ENCODE measurements at regions not wholly inside any gene's neighbourhood (a gene's known extent, or its start where the extent isn't known, plus 50 kb on each side); places are given as distances from the start of the nearest gene placed in this dataset.

DNA sequence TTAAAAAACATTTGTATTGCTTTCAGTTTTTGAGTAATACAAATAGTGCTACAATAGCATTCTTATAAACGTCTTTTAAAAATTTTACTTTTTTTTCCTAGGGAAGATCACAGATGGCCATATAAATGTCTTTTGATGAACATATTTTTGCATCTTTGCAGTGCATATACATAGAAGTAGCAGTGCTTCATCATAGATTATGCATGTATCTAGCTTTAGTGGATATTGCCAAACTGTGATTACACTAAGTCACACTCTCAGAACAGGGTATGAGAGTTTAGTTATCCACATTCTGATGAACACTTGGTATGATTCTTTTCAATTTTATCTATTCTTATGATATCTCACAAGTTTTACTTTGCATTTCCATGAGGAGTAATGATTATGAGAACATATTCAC is 99.8 kb upstream of the ASCC3 start:
- ATAC-seq (no peak), FAIRE-seq (no peak), DNase-seq (ENCODE audit: low spot score) (no peak)
- ChIA-PET CTCF (ENCODE audit: low intra/inter-chr PET ratio, low total read pairs) (no interaction called here), POLR2A (no interaction called here)
- no peak overlapping the region for H3K4me2 ChIP-seq (ENCODE audit: low read depth, low read length)
- H3K4me3 ChIP-seq (replicated peaks in 1 of 3; ENCODE audit: insufficient read depth in 1 of 3, low read depth in 2 of 3, low read length in 3 of 3): no peak overlapping the region
- no peak overlapping the region for H3K9ac ChIP-seq (ENCODE audit: insufficient read depth, low read depth, low read length)
- H3K79me2 ChIP-seq (ENCODE audit: insufficient read depth, low read length): no peaks in the 10 kb centered on the region
- TF ChIP-seq RARG (CRISPR knock-in tag; IDR thresholded peaks at IDR 0.05; ENCODE audit: low read depth) (no peak), CCAR2 (optimal IDR thresholded peaks at IDR 0.05; ENCODE audit: low read depth, low read length) (no peak), ZFP1 (CRISPR knock-in tag; IDR thresholded peaks at IDR 0.05) (no peak), SIX1 (CRISPR knock-in tag; IDR thresholded peaks at IDR 0.05; ENCODE audit: borderline replicate concordance) (no peak), KLF15 (CRISPR knock-in tag; IDR thresholded peaks at IDR 0.05; ENCODE audit: borderline replicate concordance) (no peak), ZNF549 (CRISPR knock-in tag; IDR thresholded peaks at IDR 0.05) (no peak), FOXC1 (CRISPR knock-in tag; IDR thresholded peaks at IDR 0.05; ENCODE audit: borderline replicate concordance) (no peak), ZBTB21 (CRISPR knock-in tag; IDR thresholded peaks at IDR 0.05) (no peak)
- TF ChIP-seq, protein P1, sequence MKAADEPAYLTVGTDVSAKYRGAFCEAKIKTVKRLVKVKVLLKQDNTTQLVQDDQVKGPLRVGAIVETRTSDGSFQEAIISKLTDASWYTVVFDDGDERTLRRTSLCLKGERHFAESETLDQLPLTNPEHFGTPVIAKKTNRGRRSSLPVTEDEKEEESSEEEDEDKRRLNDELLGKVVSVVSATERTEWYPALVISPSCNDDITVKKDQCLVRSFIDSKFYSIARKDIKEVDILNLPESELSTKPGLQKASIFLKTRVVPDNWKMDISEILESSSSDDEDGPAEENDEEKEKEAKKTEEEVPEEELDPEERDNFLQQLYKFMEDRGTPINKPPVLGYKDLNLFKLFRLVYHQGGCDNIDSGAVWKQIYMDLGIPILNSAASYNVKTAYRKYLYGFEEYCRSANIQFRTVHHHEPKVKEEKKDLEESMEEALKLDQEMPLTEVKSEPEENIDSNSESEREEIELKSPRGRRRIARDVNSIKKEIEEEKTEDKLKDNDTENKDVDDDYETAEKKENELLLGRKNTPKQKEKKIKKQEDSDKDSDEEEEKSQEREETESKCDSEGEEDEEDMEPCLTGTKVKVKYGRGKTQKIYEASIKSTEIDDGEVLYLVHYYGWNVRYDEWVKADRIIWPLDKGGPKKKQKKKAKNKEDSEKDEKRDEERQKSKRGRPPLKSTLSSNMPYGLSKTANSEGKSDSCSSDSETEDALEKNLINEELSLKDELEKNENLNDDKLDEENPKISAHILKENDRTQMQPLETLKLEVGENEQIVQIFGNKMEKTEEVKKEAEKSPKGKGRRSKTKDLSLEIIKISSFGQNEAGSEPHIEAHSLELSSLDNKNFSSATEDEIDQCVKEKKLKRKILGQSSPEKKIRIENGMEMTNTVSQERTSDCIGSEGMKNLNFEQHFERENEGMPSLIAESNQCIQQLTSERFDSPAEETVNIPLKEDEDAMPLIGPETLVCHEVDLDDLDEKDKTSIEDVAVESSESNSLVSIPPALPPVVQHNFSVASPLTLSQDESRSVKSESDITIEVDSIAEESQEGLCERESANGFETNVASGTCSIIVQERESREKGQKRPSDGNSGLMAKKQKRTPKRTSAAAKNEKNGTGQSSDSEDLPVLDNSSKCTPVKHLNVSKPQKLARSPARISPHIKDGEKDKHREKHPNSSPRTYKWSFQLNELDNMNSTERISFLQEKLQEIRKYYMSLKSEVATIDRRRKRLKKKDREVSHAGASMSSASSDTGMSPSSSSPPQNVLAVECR (CRISPR knock-in tag; IDR thresholded peaks at IDR 0.05; ENCODE audit: borderline replicate concordance): no peak
- TF ChIP-seq, protein P2, sequence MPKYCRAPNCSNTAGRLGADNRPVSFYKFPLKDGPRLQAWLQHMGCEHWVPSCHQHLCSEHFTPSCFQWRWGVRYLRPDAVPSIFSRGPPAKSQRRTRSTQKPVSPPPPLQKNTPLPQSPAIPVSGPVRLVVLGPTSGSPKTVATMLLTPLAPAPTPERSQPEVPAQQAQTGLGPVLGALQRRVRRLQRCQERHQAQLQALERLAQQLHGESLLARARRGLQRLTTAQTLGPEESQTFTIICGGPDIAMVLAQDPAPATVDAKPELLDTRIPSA (CRISPR knock-in tag; IDR thresholded peaks at IDR 0.05; ENCODE audit: borderline replicate concordance): no peak
- in situ Hi-C loops (cut with HindIII; ENCODE audit: extremely low pct_ligation_motif_present, low pct_unique_long_range_greater_than_20kb): no loop called here
- WGBS (ENCODE audit: low lambda C conversion rate): 0% methylated on average over 1 of the region's 1 CpG
- H4K20me1 ChIP-seq (ENCODE audit: insufficient read depth, low read length): no peaks in the 10 kb centered on the region
- no peak overlapping the region for H2AFZ ChIP-seq (ENCODE audit: low read length)
- intact Hi-C loops (cut with micrococcal nuclease; ENCODE audit: unreplicated experiment): no loop called here
- BruUV-seq (replicated peaks): no TSS peak
- H3K36me3 ChIP-seq (replicated peaks in 1 of 2; ENCODE audit: control insufficient read depth in 1 of 2, insufficient read depth in 2 of 2, low read length in 2 of 2): no peaks in the 10 kb centered on the region
- H3K9me3 ChIP-seq (ENCODE audit: low read length): no peaks in the 10 kb centered on the region
- no peak overlapping the region for H3K27ac ChIP-seq (ENCODE audit: extremely low read length, insufficient read depth, low read length)
- no peaks in the 10 kb centered on the region for H3K27me3 ChIP-seq (ENCODE audit: control insufficient read depth in 1 of 2, insufficient read depth in 2 of 2, low read length in 2 of 2)
- H3K4me1 ChIP-seq (ENCODE audit: insufficient read depth, low read length): no peaks in the 10 kb centered on the region
